ENCODE measurements at regions not wholly inside any gene's neighbourhood (a gene's known extent, or its start where the extent isn't known, plus 50 kb on each side); places are given as distances from the start of the nearest gene placed in this dataset.
"Not testable (repeated sequence)": the region's sequence is repeated elsewhere in the genome, so short reads cannot be mapped to it uniquely, and the experiment has no call there.

GRCh38 chr13:24938966-24939365 is 157.0 kb upstream of the PABPC3 start:
- no peaks in the 10 kb centered on the region for H3K27me3 ChIP-seq (ENCODE audit: control insufficient read depth, extremely low read depth, insufficient read depth, low read length)
- no peak overlapping the region for H3K27ac ChIP-seq (ENCODE audit: control insufficient read depth, insufficient read depth, low read length)
- no peaks in the 10 kb centered on the region for H3K9me3 ChIP-seq (ENCODE audit: control insufficient read depth, low read depth, low read length)
- H4K20me1 ChIP-seq (ENCODE audit: control insufficient read depth, extremely low read depth, insufficient read depth, low read length): no peaks in the 10 kb centered on the region
- no peak for DNase-seq (ENCODE audit: low read depth, low spot score)
- dilution Hi-C loops (cut with MboI; ENCODE audit: extremely low pct_ligation_motif_present, low sequenced_read_pairs): no loop called here
- no peak overlapping the region for H3K9ac ChIP-seq (ENCODE audit: control insufficient read depth, extremely low read depth, insufficient read depth, low read length)
- H2AFZ ChIP-seq (ENCODE audit: control insufficient read depth, low read length): no peak overlapping the region
- no peak for TF ChIP-seq CTCF (optimal IDR thresholded peaks at IDR 0.05 in 1 of 3, IDR thresholded peaks at IDR 0.05 in 1 of 3, conservative IDR thresholded peaks at IDR 0.05 in 1 of 3; ENCODE audit: extremely low read depth in 1 of 3, insufficient read depth in 2 of 3, low read length in 3 of 3)
- no peak for TF ChIP-seq EZH2 (IDR thresholded peaks at IDR 0.05; ENCODE audit: low read length)
- no peaks in the 10 kb centered on the region for H3K36me3 ChIP-seq (ENCODE audit: control insufficient read depth in 2 of 2, extremely low read depth in 1 of 2, insufficient read depth in 2 of 2, low read length in 2 of 2)
- no peaks in the 10 kb centered on the region for H3K4me1 ChIP-seq (ENCODE audit: control insufficient read depth, extremely low read depth, insufficient read depth, low read length)
- H3K9me1 ChIP-seq (ENCODE audit: control insufficient read depth, extremely low read depth, insufficient read depth, low read length): no peaks in the 10 kb centered on the region
- no peak for FAIRE-seq
- H3K4me2 ChIP-seq (ENCODE audit: control insufficient read depth, extremely low read depth, insufficient read depth, low read depth, low read length): no peak overlapping the region
- no peaks in the 10 kb centered on the region for H3K79me2 ChIP-seq (ENCODE audit: control insufficient read depth, insufficient read depth, low read length)
- H3K4me3 ChIP-seq (ENCODE audit: control insufficient read depth in 2 of 3, extremely low read depth in 1 of 3, insufficient read depth in 2 of 3, low read depth in 1 of 3, low read length in 3 of 3): no peak overlapping the region

GRCh38 chr13:24941023-24941713 is 154.8 kb upstream of the PABPC3 start:
- H3K9ac ChIP-seq (ENCODE audit: control insufficient read depth, extremely low read depth, insufficient read depth, low read length); dilution Hi-C loops (cut with MboI; ENCODE audit: extremely low pct_ligation_motif_present, low sequenced_read_pairs); H3K36me3 ChIP-seq (ENCODE audit: control insufficient read depth in 2 of 2, extremely low read depth in 1 of 2, insufficient read depth in 2 of 2, low read length in 2 of 2); H3K4me3 ChIP-seq (ENCODE audit: control insufficient read depth in 2 of 3, extremely low read depth in 1 of 3, insufficient read depth in 2 of 3, low read depth in 1 of 3, low read length in 3 of 3); H3K27me3 ChIP-seq (ENCODE audit: control insufficient read depth, extremely low read depth, insufficient read depth, low read length); H3K9me3 ChIP-seq (ENCODE audit: control insufficient read depth, low read depth, low read length); H3K4me2 ChIP-seq (ENCODE audit: control insufficient read depth, extremely low read depth, insufficient read depth, low read depth, low read length); FAIRE-seq; H3K79me2 ChIP-seq (ENCODE audit: control insufficient read depth, insufficient read depth, low read length); DNase-seq (ENCODE audit: low read depth, low spot score); H3K27ac ChIP-seq (ENCODE audit: control insufficient read depth, insufficient read depth, low read length); H3K9me1 ChIP-seq (ENCODE audit: control insufficient read depth, extremely low read depth, insufficient read depth, low read length); H3K4me1 ChIP-seq (ENCODE audit: control insufficient read depth, extremely low read depth, insufficient read depth, low read length); H2AFZ ChIP-seq (ENCODE audit: control insufficient read depth, low read length); H4K20me1 ChIP-seq (ENCODE audit: control insufficient read depth, extremely low read depth, insufficient read depth, low read length): not testable (repeated sequence)

DNA sequence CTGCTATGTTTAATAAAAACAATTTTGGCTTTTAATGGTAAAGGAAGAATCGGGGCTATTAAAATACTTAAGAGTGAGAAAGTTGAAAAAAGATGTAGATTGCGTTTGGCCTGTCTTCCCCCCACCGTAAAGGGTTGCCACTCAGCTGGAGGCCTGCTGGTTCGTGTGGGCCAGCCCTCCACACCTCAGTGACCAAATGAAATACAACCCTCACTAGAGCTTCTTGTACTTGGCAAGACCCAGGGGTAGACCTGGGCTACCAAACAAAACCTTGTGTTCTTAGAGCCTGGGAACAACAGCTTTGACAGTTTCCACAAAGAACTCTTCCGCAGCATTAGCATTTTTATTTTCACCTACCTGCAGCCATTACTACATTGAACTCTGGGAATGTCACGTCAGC is 152.8 kb upstream of the PABPC3 start:
- H2AFZ ChIP-seq (ENCODE audit: control insufficient read depth, low read length): no peak overlapping the region
- no peaks in the 10 kb centered on the region for H3K9me1 ChIP-seq (ENCODE audit: control insufficient read depth, extremely low read depth, insufficient read depth, low read length)
- dilution Hi-C loops (cut with MboI; ENCODE audit: extremely low pct_ligation_motif_present, low sequenced_read_pairs): no loop called here
- H3K27me3 ChIP-seq (ENCODE audit: control insufficient read depth, extremely low read depth, insufficient read depth, low read length): no peaks in the 10 kb centered on the region
- H3K27ac ChIP-seq (ENCODE audit: control insufficient read depth, insufficient read depth, low read length): no peak overlapping the region
- no peak for TF ChIP-seq EZH2 (IDR thresholded peaks at IDR 0.05; ENCODE audit: low read length)
- no peak for TF ChIP-seq CTCF (optimal IDR thresholded peaks at IDR 0.05 in 1 of 3, IDR thresholded peaks at IDR 0.05 in 1 of 3, conservative IDR thresholded peaks at IDR 0.05 in 1 of 3; ENCODE audit: extremely low read depth in 1 of 3, insufficient read depth in 2 of 3, low read length in 3 of 3)
- DNase-seq (ENCODE audit: low read depth, low spot score) (no peak), FAIRE-seq (no peak)
- no peaks in the 10 kb centered on the region for H3K4me1 ChIP-seq (ENCODE audit: control insufficient read depth, extremely low read depth, insufficient read depth, low read length)
- no peak overlapping the region for H3K4me3 ChIP-seq (ENCODE audit: control insufficient read depth in 2 of 3, extremely low read depth in 1 of 3, insufficient read depth in 2 of 3, low read depth in 1 of 3, low read length in 3 of 3)
- H3K9ac ChIP-seq (ENCODE audit: control insufficient read depth, extremely low read depth, insufficient read depth, low read length): no peak overlapping the region
- H3K4me2 ChIP-seq (ENCODE audit: control insufficient read depth, extremely low read depth, insufficient read depth, low read depth, low read length): no peak overlapping the region
- H3K9me3 ChIP-seq (ENCODE audit: control insufficient read depth, low read depth, low read length): no peaks in the 10 kb centered on the region
- no peaks in the 10 kb centered on the region for H3K36me3 ChIP-seq (ENCODE audit: control insufficient read depth in 2 of 2, extremely low read depth in 1 of 2, insufficient read depth in 2 of 2, low read length in 2 of 2)
- H3K79me2 ChIP-seq (ENCODE audit: control insufficient read depth, insufficient read depth, low read length): no peaks in the 10 kb centered on the region
- H4K20me1 ChIP-seq (ENCODE audit: control insufficient read depth, extremely low read depth, insufficient read depth, low read length): no peaks in the 10 kb centered on the region

DNA sequence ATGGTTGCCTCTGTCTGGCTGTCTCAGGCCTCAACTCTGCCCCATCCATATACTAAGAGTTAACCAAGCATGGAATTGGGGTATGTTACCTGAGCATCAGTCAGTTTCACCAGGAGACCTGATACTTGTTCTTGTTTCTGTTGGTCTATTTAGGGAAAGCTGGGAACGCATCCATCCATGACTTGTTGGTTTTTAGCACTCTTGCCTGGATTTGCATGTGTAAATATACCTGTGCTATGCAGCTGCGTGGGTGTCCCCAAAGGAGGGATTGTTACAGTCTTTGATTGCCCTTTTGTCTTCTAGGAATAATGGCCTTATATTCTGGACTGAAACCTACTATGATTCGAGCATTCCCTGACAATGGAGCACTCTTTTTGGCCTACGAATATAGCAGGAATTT is 151.9 kb upstream of the PABPC3 start:
- dilution Hi-C loops (cut with MboI; ENCODE audit: extremely low pct_ligation_motif_present, low sequenced_read_pairs); H4K20me1 ChIP-seq (ENCODE audit: control insufficient read depth, extremely low read depth, insufficient read depth, low read length); DNase-seq (ENCODE audit: low read depth, low spot score); H3K9me1 ChIP-seq (ENCODE audit: control insufficient read depth, extremely low read depth, insufficient read depth, low read length); H2AFZ ChIP-seq (ENCODE audit: control insufficient read depth, low read length); H3K9me3 ChIP-seq (ENCODE audit: control insufficient read depth, low read depth, low read length); H3K79me2 ChIP-seq (ENCODE audit: control insufficient read depth, insufficient read depth, low read length); H3K27ac ChIP-seq (ENCODE audit: control insufficient read depth, insufficient read depth, low read length); H3K4me2 ChIP-seq (ENCODE audit: control insufficient read depth, extremely low read depth, insufficient read depth, low read depth, low read length); H3K27me3 ChIP-seq (ENCODE audit: control insufficient read depth, extremely low read depth, insufficient read depth, low read length); FAIRE-seq; H3K36me3 ChIP-seq (ENCODE audit: control insufficient read depth in 2 of 2, extremely low read depth in 1 of 2, insufficient read depth in 2 of 2, low read length in 2 of 2); H3K9ac ChIP-seq (ENCODE audit: control insufficient read depth, extremely low read depth, insufficient read depth, low read length); H3K4me3 ChIP-seq (ENCODE audit: control insufficient read depth in 2 of 3, extremely low read depth in 1 of 3, insufficient read depth in 2 of 3, low read depth in 1 of 3, low read length in 3 of 3); H3K4me1 ChIP-seq (ENCODE audit: control insufficient read depth, extremely low read depth, insufficient read depth, low read length): not testable (repeated sequence)
